Fibroblast of lung (primary cell): ENCODE measurements at regions not wholly inside any gene's neighbourhood (a gene's known extent, or its start where the extent isn't known, plus 50 kb on each side); places are given as distances from the start of the nearest gene placed in this dataset.

Experiments used
- DNase-seq, 2 donors: peaks; one replicate each; pipeline versions ENCODE4 v3.0.0 to v3.0.0-alpha.2; 2010; ENCODE audit warnings: low read depth in 2 of 2
- H2AFZ ChIP-seq: 2 replicates; pipeline ENCODE4 v1.5.1; 2012; ENCODE audit warnings: low read length, control low read depth, inconsistent platforms
- H3K27ac ChIP-seq: 2 replicates; pipeline ENCODE4 v1.5.1; 2011; ENCODE audit warnings: low read length, control low read depth; ENCODE audit not compliant: insufficient read depth
- H3K27me3 ChIP-seq: 2 replicates; pipeline ENCODE4 v1.5.1; 2011; ENCODE audit warnings: mild to moderate bottlenecking, low read length; ENCODE audit not compliant: control insufficient read depth, insufficient read depth
- H3K36me3 ChIP-seq: 2 replicates; pipeline ENCODE4 v1.5.1; 2011; ENCODE audit warnings: low read length; ENCODE audit not compliant: control insufficient read depth, insufficient read depth
- H3K4me1 ChIP-seq: 2 replicates; pipeline ENCODE4 v1.5.1; 2011; ENCODE audit warnings: low read length; ENCODE audit not compliant: control insufficient read depth, insufficient read depth; ENCODE audit errors: extremely low read depth
- H3K4me2 ChIP-seq: 2 replicates; pipeline ENCODE4 v1.5.1; 2011; ENCODE audit warnings: low read length, control low read depth; ENCODE audit not compliant: insufficient read depth; ENCODE audit errors: extremely low read depth
- H3K4me3 ChIP-seq, 4 experiments: fragments of 200-600 bp in 1 of 4; sonication (generic) in 1 of 4; replicated peaks in 1 of 4; 2 replicates each; pipeline ENCODE4 v1.5.1; 2011 to 2016; ENCODE audit warnings: low read length in 4 of 4, low read depth in 3 of 4, mild to moderate bottlenecking in 3 of 4, control low read depth in 2 of 4, inconsistent platforms in 1 of 4, mixed read lengths in 1 of 4; ENCODE audit not compliant: insufficient read depth in 1 of 4; ENCODE audit errors: control extremely low read depth in 1 of 4
- H3K79me2 ChIP-seq: 2 replicates; pipeline ENCODE4 v1.5.1; 2012; ENCODE audit warnings: mild to moderate bottlenecking, low read length, inconsistent platforms; ENCODE audit not compliant: control insufficient read depth, insufficient read depth
- H3K9ac ChIP-seq: 2 replicates; pipeline ENCODE4 v1.5.1; 2011; ENCODE audit warnings: mild to moderate bottlenecking, low read length, control low read depth; ENCODE audit not compliant: insufficient read depth
- H3K9me3 ChIP-seq: 2 replicates; pipeline ENCODE4 v1.5.1; 2012; ENCODE audit warnings: low read depth, low read length; ENCODE audit not compliant: control insufficient read depth, insufficient read depth
- H4K20me1 ChIP-seq: 2 replicates; pipeline ENCODE4 v1.5.1; 2011; ENCODE audit warnings: low read length; ENCODE audit not compliant: control insufficient read depth, insufficient read depth; ENCODE audit errors: extremely low read depth
- EZH2 ChIP-seq: IDR thresholded peaks from 2 replicates; pipeline ENCODE4 v1.5.1; 2012; ENCODE audit warnings: low read length, control low read depth, mild to moderate bottlenecking; ENCODE audit errors: missing control alignments
- TF ChIP-seq, protein P1 (sequence below), 2 donors: IDR thresholded peaks in 1 of 2; conservative IDR thresholded peaks in 1 of 2; 1 replicate in 1 of 2; 2 replicates in 1 of 2; pipeline ENCODE4 v1.5.1; 2011 to 2012; ENCODE audit warnings: low read length in 2 of 2, control low read depth in 1 of 2, inconsistent platforms in 1 of 2, low read depth in 1 of 2, mild to moderate bottlenecking in 1 of 2

DNA sequence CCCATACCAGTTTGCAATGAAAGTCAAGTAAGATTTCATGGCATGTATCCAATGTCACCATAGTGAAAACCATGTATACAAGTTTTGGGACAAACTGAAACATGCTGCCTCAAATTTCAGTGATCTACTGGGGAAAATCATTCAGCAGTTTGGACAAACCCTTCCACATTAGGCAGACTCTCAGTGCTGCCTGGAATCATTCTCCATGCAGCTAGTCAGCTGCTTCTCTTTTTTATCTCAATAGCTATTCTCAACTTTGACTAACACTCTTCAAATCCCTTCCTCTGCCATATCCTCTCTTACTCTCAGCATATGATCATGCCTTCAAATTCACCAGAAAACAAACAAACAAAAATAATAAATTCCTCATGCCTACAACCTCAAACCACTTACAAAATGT, 323.3 kb downstream of the MAN2A1 start:
- DNase-seq, result no peak
- no peaks in the 10 kb centered on the region for H3K27me3 ChIP-seq
- H3K4me1 ChIP-seq, result no peaks in the 10 kb centered on the region
- no peak overlapping the region for H3K4me3 ChIP-seq
- H3K79me2 ChIP-seq, result no peaks in the 10 kb centered on the region
- H3K4me2 ChIP-seq, result no peak overlapping the region
- no peaks in the 10 kb centered on the region for H3K9me3 ChIP-seq
- H4K20me1 ChIP-seq, result no peaks in the 10 kb centered on the region
- H3K9ac ChIP-seq, result no peak overlapping the region
- TF ChIP-seq, protein P1, sequence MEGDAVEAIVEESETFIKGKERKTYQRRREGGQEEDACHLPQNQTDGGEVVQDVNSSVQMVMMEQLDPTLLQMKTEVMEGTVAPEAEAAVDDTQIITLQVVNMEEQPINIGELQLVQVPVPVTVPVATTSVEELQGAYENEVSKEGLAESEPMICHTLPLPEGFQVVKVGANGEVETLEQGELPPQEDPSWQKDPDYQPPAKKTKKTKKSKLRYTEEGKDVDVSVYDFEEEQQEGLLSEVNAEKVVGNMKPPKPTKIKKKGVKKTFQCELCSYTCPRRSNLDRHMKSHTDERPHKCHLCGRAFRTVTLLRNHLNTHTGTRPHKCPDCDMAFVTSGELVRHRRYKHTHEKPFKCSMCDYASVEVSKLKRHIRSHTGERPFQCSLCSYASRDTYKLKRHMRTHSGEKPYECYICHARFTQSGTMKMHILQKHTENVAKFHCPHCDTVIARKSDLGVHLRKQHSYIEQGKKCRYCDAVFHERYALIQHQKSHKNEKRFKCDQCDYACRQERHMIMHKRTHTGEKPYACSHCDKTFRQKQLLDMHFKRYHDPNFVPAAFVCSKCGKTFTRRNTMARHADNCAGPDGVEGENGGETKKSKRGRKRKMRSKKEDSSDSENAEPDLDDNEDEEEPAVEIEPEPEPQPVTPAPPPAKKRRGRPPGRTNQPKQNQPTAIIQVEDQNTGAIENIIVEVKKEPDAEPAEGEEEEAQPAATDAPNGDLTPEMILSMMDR (conservative IDR thresholded peaks at IDR 0.05 in 1 of 2, IDR thresholded peaks at IDR 0.05 in 1 of 2; ENCODE audit: low read depth in 1 of 2, low read length in 2 of 2), result no peak
- TF ChIP-seq EZH2, result no peak
- no peak overlapping the region for H3K27ac ChIP-seq
- no peaks in the 10 kb centered on the region for H3K36me3 ChIP-seq
- no peak overlapping the region for H2AFZ ChIP-seq

DNA sequence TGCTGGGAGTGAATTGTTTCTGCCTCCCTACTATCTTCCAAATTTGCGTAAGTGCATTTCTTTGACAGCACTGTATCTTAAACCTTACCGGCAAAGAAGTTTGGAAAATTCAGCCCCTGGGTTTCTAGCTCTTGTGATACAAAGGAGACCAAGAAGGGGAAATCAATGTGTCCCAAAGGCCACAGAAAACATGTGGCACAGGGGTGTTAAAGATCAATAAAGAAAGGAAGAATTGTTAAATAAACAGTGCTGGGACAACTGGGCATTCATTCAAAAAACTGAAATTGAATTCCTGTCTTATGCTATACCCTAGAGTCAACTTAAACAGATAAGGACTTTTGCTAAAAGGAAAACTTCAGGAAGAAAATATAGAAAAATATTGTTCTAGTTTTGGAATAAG, 328.1 kb downstream of the MAN2A1 start:
- Histone ChIP-seq H3K4me3 (no peak overlapping the region), H3K9ac (no peak overlapping the region), H3K4me2 (no peak overlapping the region), H3K27ac (no peak overlapping the region), H3K4me1 (no peaks in the 10 kb centered on the region), H3K79me2 (no peaks in the 10 kb centered on the region), H4K20me1 (no peaks in the 10 kb centered on the region), H3K36me3 (no peaks in the 10 kb centered on the region), H2AFZ (no peak overlapping the region), H3K27me3 (no peaks in the 10 kb centered on the region), H3K9me3 (no peaks in the 10 kb centered on the region)
- no peak for TF ChIP-seq EZH2
- TF ChIP-seq, protein P1 (conservative IDR thresholded peaks at IDR 0.05 in 1 of 2, IDR thresholded peaks at IDR 0.05 in 1 of 2; ENCODE audit: low read depth in 1 of 2, low read length in 2 of 2), result no peak
- no peak for DNase-seq

DNA sequence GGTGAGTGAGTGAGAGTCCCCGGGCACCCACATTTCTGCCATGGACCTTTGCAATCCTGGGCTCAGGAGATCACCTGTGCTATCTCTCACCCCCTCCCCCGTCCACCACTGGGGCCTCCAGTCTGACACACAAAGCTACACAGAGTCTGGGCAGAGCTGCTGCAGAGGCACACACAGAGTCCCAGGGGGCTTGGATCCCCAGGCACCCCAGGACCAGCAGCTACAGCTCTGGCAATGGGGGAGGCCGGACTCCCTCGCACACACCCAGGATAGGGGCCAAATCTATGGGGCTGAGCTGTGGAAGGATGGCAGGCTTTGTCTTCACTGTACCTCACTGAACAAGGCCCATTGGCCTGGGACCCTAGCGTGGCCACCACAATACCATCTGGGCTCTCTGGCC, 328.8 kb downstream of the MAN2A1 start:
- H2AFZ ChIP-seq, result no peak overlapping the region
- no peak overlapping the region for H3K9ac ChIP-seq
- H4K20me1 ChIP-seq, result no peaks in the 10 kb centered on the region
- TF ChIP-seq, protein P1 (conservative IDR thresholded peaks at IDR 0.05 in 1 of 2, IDR thresholded peaks at IDR 0.05 in 1 of 2; ENCODE audit: low read depth in 1 of 2, low read length in 2 of 2), result no peak
- no peak for TF ChIP-seq EZH2
- no peak overlapping the region for H3K4me3 ChIP-seq
- H3K79me2 ChIP-seq, result no peaks in the 10 kb centered on the region
- no peaks in the 10 kb centered on the region for H3K27me3 ChIP-seq
- no peaks in the 10 kb centered on the region for H3K9me3 ChIP-seq
- H3K27ac ChIP-seq, result no peak overlapping the region
- no peaks in the 10 kb centered on the region for H3K4me1 ChIP-seq
- no peaks in the 10 kb centered on the region for H3K36me3 ChIP-seq
- no peak overlapping the region for H3K4me2 ChIP-seq
- DNase-seq, result no peak
